ENCODE measurements at regions not wholly inside any gene's neighbourhood (a gene's known extent, or its start where the extent isn't known, plus 50 kb on each side); places are given as distances from the start of the nearest gene placed in this dataset.
"Not testable (repeated sequence)": the region's sequence is repeated elsewhere in the genome, so short reads cannot be mapped to it uniquely, and the experiment has no call there.

- no peaks in the 10 kb centered on the region for H3K27me3 ChIP-seq (ENCODE audit: control insufficient read depth in 1 of 2, insufficient read depth in 2 of 2, low read length in 2 of 2)
- H3K4me3 ChIP-seq (ENCODE audit: low read depth in 1 of 2, low read length in 2 of 2) = no peak overlapping the region
- no peaks in the 10 kb centered on the region for H3K36me3 ChIP-seq (ENCODE audit: control insufficient read depth in 2 of 2, insufficient read depth in 2 of 2, low read length in 1 of 2)
- no peaks in the 10 kb centered on the region for H3K4me1 ChIP-seq (ENCODE audit: control insufficient read depth in 2 of 2, insufficient read depth in 2 of 2, low read length in 1 of 2)
- no peak overlapping the region for H3K27ac ChIP-seq (ENCODE audit: low read depth in 2 of 2, low read length in 1 of 2)
- 75 to 79% methylated on average over 2 of the region's 2 CpGs for WGBS, 2 donors
- H3K9me3 ChIP-seq (ENCODE audit: control insufficient read depth in 2 of 2, insufficient read depth in 1 of 2, low read depth in 1 of 2, low read length in 1 of 2) = no peaks in the 10 kb centered on the region
Measured at GRCh38 chr1:99361406-99361805, 97.1 kb downstream of the PLPPR4 start.

GRCh38 chr1:99363531-99363930 is 99.2 kb downstream of the PLPPR4 start:
- no peaks in the 10 kb centered on the region for H3K36me3 ChIP-seq (ENCODE audit: control insufficient read depth in 2 of 2, insufficient read depth in 2 of 2, low read length in 1 of 2)
- H3K4me1 ChIP-seq (ENCODE audit: control insufficient read depth in 2 of 2, insufficient read depth in 2 of 2, low read length in 1 of 2) = no peaks in the 10 kb centered on the region
- H3K4me3 ChIP-seq (ENCODE audit: low read depth in 1 of 2, low read length in 2 of 2) = no peak overlapping the region
- H3K27ac ChIP-seq (ENCODE audit: low read depth in 2 of 2, low read length in 1 of 2) = no peak overlapping the region
- 73 to 77% methylated on average over 2 of the region's 2 CpGs for WGBS, 2 donors
- no peaks in the 10 kb centered on the region for H3K9me3 ChIP-seq (ENCODE audit: control insufficient read depth in 2 of 2, insufficient read depth in 1 of 2, low read depth in 1 of 2, low read length in 1 of 2)
- H3K27me3 ChIP-seq (ENCODE audit: control insufficient read depth in 1 of 2, insufficient read depth in 2 of 2, low read length in 2 of 2) = no peaks in the 10 kb centered on the region

- Histone ChIP-seq H3K27me3 (ENCODE audit: control insufficient read depth in 1 of 2, insufficient read depth in 2 of 2, low read length in 2 of 2) (no peaks in the 10 kb centered on the region), H3K4me3 (ENCODE audit: low read depth in 1 of 2, low read length in 2 of 2) (no peak overlapping the region), H3K36me3 (ENCODE audit: control insufficient read depth in 2 of 2, insufficient read depth in 2 of 2, low read length in 1 of 2) (no peaks in the 10 kb centered on the region), H3K9me3 (ENCODE audit: control insufficient read depth in 2 of 2, insufficient read depth in 1 of 2, low read depth in 1 of 2, low read length in 1 of 2) (no peaks in the 10 kb centered on the region), H3K27ac (ENCODE audit: low read depth in 2 of 2, low read length in 1 of 2) (no peak overlapping the region), H3K4me1 (ENCODE audit: control insufficient read depth in 2 of 2, insufficient read depth in 2 of 2, low read length in 1 of 2) (no peaks in the 10 kb centered on the region)
- 44 to 54% methylated on average over 6 of the region's 6 CpGs for WGBS, 2 donors
Measured at GRCh38 chr1:99365141-99365540, 100.8 kb downstream of the PLPPR4 start.

- Histone ChIP-seq H3K4me3 (ENCODE audit: low read depth in 1 of 2, low read length in 2 of 2) (no peak overlapping the region), H3K4me1 (ENCODE audit: control insufficient read depth in 2 of 2, insufficient read depth in 2 of 2, low read length in 1 of 2) (no peaks in the 10 kb centered on the region), H3K9me3 (ENCODE audit: control insufficient read depth in 2 of 2, insufficient read depth in 1 of 2, low read depth in 1 of 2, low read length in 1 of 2) (no peaks in the 10 kb centered on the region), H3K27me3 (ENCODE audit: control insufficient read depth in 1 of 2, insufficient read depth in 2 of 2, low read length in 2 of 2) (no peaks in the 10 kb centered on the region), H3K27ac (ENCODE audit: low read depth in 2 of 2, low read length in 1 of 2) (no peak overlapping the region), H3K36me3 (ENCODE audit: control insufficient read depth in 2 of 2, insufficient read depth in 2 of 2, low read length in 1 of 2) (no peaks in the 10 kb centered on the region)
- whole genome bisulfite sequencing, 2 donors = 19 to 37% methylated on average over 1 of the region's 1 CpG
Measured at GRCh38 chr1:99365545-99365944, 101.3 kb downstream of the PLPPR4 start.

GRCh38 chr1:99369154-99369553 is 104.9 kb downstream of the PLPPR4 start:
- Histone ChIP-seq H3K9me3 (ENCODE audit: control insufficient read depth in 2 of 2, insufficient read depth in 1 of 2, low read depth in 1 of 2, low read length in 1 of 2) (no peaks in the 10 kb centered on the region), H3K36me3 (ENCODE audit: control insufficient read depth in 2 of 2, insufficient read depth in 2 of 2, low read length in 1 of 2) (no peaks in the 10 kb centered on the region), H3K27ac (ENCODE audit: low read depth in 2 of 2, low read length in 1 of 2) (no peak overlapping the region), H3K4me3 (ENCODE audit: low read depth in 1 of 2, low read length in 2 of 2) (no peak overlapping the region), H3K27me3 (ENCODE audit: control insufficient read depth in 1 of 2, insufficient read depth in 2 of 2, low read length in 2 of 2) (no peaks in the 10 kb centered on the region), H3K4me1 (ENCODE audit: control insufficient read depth in 2 of 2, insufficient read depth in 2 of 2, low read length in 1 of 2) (no peaks in the 10 kb centered on the region)
- WGBS, 2 donors = 18% methylated on average over 2 of the region's 2 CpGs

- no peaks in the 10 kb centered on the region for H3K36me3 ChIP-seq (ENCODE audit: control insufficient read depth in 2 of 2, insufficient read depth in 2 of 2, low read length in 1 of 2)
- H3K9me3 ChIP-seq (ENCODE audit: control insufficient read depth in 2 of 2, insufficient read depth in 1 of 2, low read depth in 1 of 2, low read length in 1 of 2) = no peaks in the 10 kb centered on the region
- no peaks in the 10 kb centered on the region for H3K27me3 ChIP-seq (ENCODE audit: control insufficient read depth in 1 of 2, insufficient read depth in 2 of 2, low read length in 2 of 2)
- H3K4me1 ChIP-seq (ENCODE audit: control insufficient read depth in 2 of 2, insufficient read depth in 2 of 2, low read length in 1 of 2) = no peaks in the 10 kb centered on the region
- no peak overlapping the region for H3K27ac ChIP-seq (ENCODE audit: low read depth in 2 of 2, low read length in 1 of 2)
- no peak overlapping the region for H3K4me3 ChIP-seq (ENCODE audit: low read depth in 1 of 2, low read length in 2 of 2)
- WGBS, 2 donors = 60 to 83% methylated on average over 1 of the region's 1 CpG
Measured at GRCh38 chr1:99370476-99370875, 106.2 kb downstream of the PLPPR4 start.

- WGBS, 2 donors = 66 to 72% methylated on average over 1 of the region's 1 CpG
- Histone ChIP-seq H3K4me3 (ENCODE audit: low read depth in 1 of 2, low read length in 2 of 2) (no peak overlapping the region), H3K27me3 (ENCODE audit: control insufficient read depth in 1 of 2, insufficient read depth in 2 of 2, low read length in 2 of 2) (no peaks in the 10 kb centered on the region), H3K36me3 (ENCODE audit: control insufficient read depth in 2 of 2, insufficient read depth in 2 of 2, low read length in 1 of 2) (no peaks in the 10 kb centered on the region), H3K27ac (ENCODE audit: low read depth in 2 of 2, low read length in 1 of 2) (no peak overlapping the region), H3K9me3 (ENCODE audit: control insufficient read depth in 2 of 2, insufficient read depth in 1 of 2, low read depth in 1 of 2, low read length in 1 of 2) (no peaks in the 10 kb centered on the region), H3K4me1 (ENCODE audit: control insufficient read depth in 2 of 2, insufficient read depth in 2 of 2, low read length in 1 of 2) (no peaks in the 10 kb centered on the region)
Measured at GRCh38 chr1:99371413-99371812, 107.1 kb downstream of the PLPPR4 start.

- Histone ChIP-seq H3K4me3 (ENCODE audit: low read depth in 1 of 2, low read length in 2 of 2) (no peak overlapping the region), H3K27ac (ENCODE audit: low read depth in 2 of 2, low read length in 1 of 2) (no peak overlapping the region), H3K9me3 (ENCODE audit: control insufficient read depth in 2 of 2, insufficient read depth in 1 of 2, low read depth in 1 of 2, low read length in 1 of 2) (no peaks in the 10 kb centered on the region), H3K27me3 (ENCODE audit: control insufficient read depth in 1 of 2, insufficient read depth in 2 of 2, low read length in 2 of 2) (no peaks in the 10 kb centered on the region), H3K4me1 (ENCODE audit: control insufficient read depth in 2 of 2, insufficient read depth in 2 of 2, low read length in 1 of 2) (no peaks in the 10 kb centered on the region), H3K36me3 (ENCODE audit: control insufficient read depth in 2 of 2, insufficient read depth in 2 of 2, low read length in 1 of 2) (no peaks in the 10 kb centered on the region)
- 79% methylated on average over 9 of the region's 9 CpGs for WGBS, 2 donors
Measured at GRCh38 chr1:99374109-99374508, 109.8 kb downstream of the PLPPR4 start.

GRCh38 chr1:99374693-99375092 is 110.4 kb downstream of the PLPPR4 start:
- H3K27ac ChIP-seq (ENCODE audit: low read depth in 2 of 2, low read length in 1 of 2); H3K27me3 ChIP-seq (ENCODE audit: control insufficient read depth in 1 of 2, insufficient read depth in 2 of 2, low read length in 2 of 2); H3K36me3 ChIP-seq (ENCODE audit: control insufficient read depth in 2 of 2, insufficient read depth in 2 of 2, low read length in 1 of 2); H3K4me1 ChIP-seq (ENCODE audit: control insufficient read depth in 2 of 2, insufficient read depth in 2 of 2, low read length in 1 of 2); H3K4me3 ChIP-seq (ENCODE audit: low read depth in 1 of 2, low read length in 2 of 2); H3K9me3 ChIP-seq (ENCODE audit: control insufficient read depth in 2 of 2, insufficient read depth in 1 of 2, low read depth in 1 of 2, low read length in 1 of 2): not testable (repeated sequence)

GRCh38 chr1:99384021-99384420 is 119.7 kb downstream of the PLPPR4 start:
- Histone ChIP-seq H3K9me3 (ENCODE audit: control insufficient read depth in 2 of 2, insufficient read depth in 1 of 2, low read depth in 1 of 2, low read length in 1 of 2) (no peaks in the 10 kb centered on the region), H3K27ac (ENCODE audit: low read depth in 2 of 2, low read length in 1 of 2) (no peak overlapping the region), H3K36me3 (ENCODE audit: control insufficient read depth in 2 of 2, insufficient read depth in 2 of 2, low read length in 1 of 2) (no peaks in the 10 kb centered on the region), H3K4me3 (ENCODE audit: low read depth in 1 of 2, low read length in 2 of 2) (no peak overlapping the region), H3K4me1 (ENCODE audit: control insufficient read depth in 2 of 2, insufficient read depth in 2 of 2, low read length in 1 of 2) (no peaks in the 10 kb centered on the region), H3K27me3 (ENCODE audit: control insufficient read depth in 1 of 2, insufficient read depth in 2 of 2, low read length in 2 of 2) (no peaks in the 10 kb centered on the region)
- WGBS, 2 donors = 74 to 87% methylated on average over 4 of the region's 4 CpGs
